ENCODE measurements at regions not wholly inside any gene's neighbourhood (a gene's known extent, or its start where the extent isn't known, plus 50 kb on each side); places are given as distances from the start of the nearest gene placed in this dataset.

DNA sequence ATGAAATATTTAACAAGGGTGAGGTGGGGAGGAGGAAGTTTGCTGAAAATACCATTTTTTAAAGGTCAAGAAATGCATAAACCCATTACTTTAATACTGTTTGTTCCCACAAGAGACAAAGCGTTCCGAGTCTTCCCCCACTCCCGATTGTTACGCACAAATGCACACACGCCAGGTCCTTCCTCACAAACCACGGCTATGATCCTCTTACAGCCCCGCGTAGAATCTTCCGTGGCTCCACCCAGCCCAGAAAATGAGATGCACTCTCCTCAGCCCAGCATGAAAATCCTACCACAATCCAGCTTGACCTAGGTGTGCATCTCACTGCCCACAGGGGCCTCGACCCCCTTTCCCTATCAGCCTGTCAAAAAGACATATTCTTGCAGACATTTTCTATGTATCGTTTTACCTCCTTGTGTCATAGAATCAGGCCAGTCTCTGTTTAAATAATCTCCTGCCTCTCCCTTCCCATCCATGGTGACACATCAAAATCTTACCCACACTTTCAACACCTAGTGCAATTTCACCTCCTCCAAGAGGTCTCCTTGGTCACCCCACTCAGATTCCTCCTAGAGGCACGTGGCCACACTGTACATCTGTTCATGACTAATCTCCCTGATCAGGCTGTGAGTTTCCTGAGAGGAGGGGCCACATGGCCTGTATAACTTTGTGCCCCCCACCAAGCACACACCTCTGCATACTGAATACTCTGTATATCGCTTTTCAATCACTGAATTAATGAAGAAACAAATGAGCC, 491.0 kb upstream of the KLHL29 start:
- Histone ChIP-seq H3K9ac (ENCODE audit: insufficient read length, low read depth) (no peak overlapping the region), H3K4me1 (ENCODE audit: insufficient read depth, insufficient read length) (no peaks in the 10 kb centered on the region), H3K27me3 (ENCODE audit: insufficient read depth, insufficient read length) (no peaks in the 10 kb centered on the region), H3K9me3 (ENCODE audit: insufficient read depth, low read length) (no peaks in the 10 kb centered on the region), H3K36me3 (ENCODE audit: insufficient read depth, insufficient read length, low read length) (no peaks in the 10 kb centered on the region), H3K4me3 (ENCODE audit: insufficient read length, low read depth) (no peak overlapping the region)
- TF ChIP-seq SUZ12 (IDR thresholded peaks at IDR 0.05; ENCODE audit: extremely low read depth, insufficient read depth, insufficient read length) = no peak
- no peak for TF ChIP-seq ZNF274 (IDR thresholded peaks at IDR 0.05; ENCODE audit: low read depth, low read length)
- no peak for TF ChIP-seq YY1 (IDR thresholded peaks at IDR 0.05; ENCODE audit: insufficient read depth, insufficient read length)
- no peak for DNase-seq (ENCODE audit: low read depth, low spot score)

- no peaks in the 10 kb centered on the region for H3K27me3 ChIP-seq (ENCODE audit: insufficient read depth, insufficient read length)
- H3K4me1 ChIP-seq (ENCODE audit: insufficient read depth, insufficient read length) = no peaks in the 10 kb centered on the region
- H3K9ac ChIP-seq (ENCODE audit: insufficient read length, low read depth) = no peak overlapping the region
- DNase-seq (ENCODE audit: low read depth, low spot score) = no peak
- H3K4me3 ChIP-seq (ENCODE audit: insufficient read length, low read depth) = no peak overlapping the region
- no peaks in the 10 kb centered on the region for H3K9me3 ChIP-seq (ENCODE audit: insufficient read depth, low read length)
- no peaks in the 10 kb centered on the region for H3K36me3 ChIP-seq (ENCODE audit: insufficient read depth, insufficient read length, low read length)
- TF ChIP-seq YY1 (IDR thresholded peaks at IDR 0.05; ENCODE audit: insufficient read depth, insufficient read length) = no peak
- no peak for TF ChIP-seq SUZ12 (IDR thresholded peaks at IDR 0.05; ENCODE audit: extremely low read depth, insufficient read depth, insufficient read length)
Measured at GRCh38 chr2:22894761-22895160, 490.2 kb upstream of the KLHL29 start.

DNA sequence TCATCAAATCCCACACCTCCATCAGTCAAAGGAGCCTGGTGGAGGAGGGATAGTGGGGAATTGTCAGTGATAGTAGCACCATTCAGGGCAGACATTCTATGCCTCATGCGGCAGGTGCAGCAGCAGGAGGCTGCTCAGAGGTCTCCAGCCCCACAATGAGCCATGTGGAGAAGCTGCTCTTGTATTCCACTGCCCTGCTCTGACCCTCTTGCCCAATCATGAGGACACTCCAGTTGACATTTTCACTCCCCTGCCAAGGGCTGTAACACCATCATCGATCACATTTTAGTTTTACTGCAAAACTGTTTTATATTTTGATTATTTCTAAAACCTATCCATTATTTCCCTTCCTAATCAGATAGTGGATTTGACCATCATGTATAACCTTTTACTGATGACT, 487.6 kb upstream of the KLHL29 start:
- no peaks in the 10 kb centered on the region for H3K27me3 ChIP-seq (ENCODE audit: insufficient read depth, insufficient read length)
- DNase-seq (ENCODE audit: low read depth, low spot score) = no peak
- H3K4me3 ChIP-seq (ENCODE audit: insufficient read length, low read depth) = no peak overlapping the region
- TF ChIP-seq ZNF274 (IDR thresholded peaks at IDR 0.05; ENCODE audit: low read depth, low read length) = no peak
- no peak for TF ChIP-seq YY1 (IDR thresholded peaks at IDR 0.05; ENCODE audit: insufficient read depth, insufficient read length)
- TF ChIP-seq SUZ12 (IDR thresholded peaks at IDR 0.05; ENCODE audit: extremely low read depth, insufficient read depth, insufficient read length) = no peak
- H3K4me1 ChIP-seq (ENCODE audit: insufficient read depth, insufficient read length) = no peaks in the 10 kb centered on the region
- H3K9me3 ChIP-seq (ENCODE audit: insufficient read depth, low read length) = no peaks in the 10 kb centered on the region
- no peak overlapping the region for H3K9ac ChIP-seq (ENCODE audit: insufficient read length, low read depth)
- H3K36me3 ChIP-seq (ENCODE audit: insufficient read depth, insufficient read length, low read length) = no peaks in the 10 kb centered on the region

GRCh38 chr2:22900674-22901073, 484.3 kb upstream of the KLHL29 start:
- Histone ChIP-seq H3K36me3 (ENCODE audit: insufficient read depth, insufficient read length, low read length) (no peaks in the 10 kb centered on the region), H3K27me3 (ENCODE audit: insufficient read depth, insufficient read length) (no peaks in the 10 kb centered on the region), H3K4me3 (ENCODE audit: insufficient read length, low read depth) (no peak overlapping the region), H3K4me1 (ENCODE audit: insufficient read depth, insufficient read length) (no peaks in the 10 kb centered on the region), H3K9ac (ENCODE audit: insufficient read length, low read depth) (no peak overlapping the region), H3K9me3 (ENCODE audit: insufficient read depth, low read length) (no peaks in the 10 kb centered on the region)
- no peak for DNase-seq (ENCODE audit: low read depth, low spot score)
- TF ChIP-seq YY1 (IDR thresholded peaks at IDR 0.05; ENCODE audit: insufficient read depth, insufficient read length) (no peak), ZNF274 (IDR thresholded peaks at IDR 0.05; ENCODE audit: low read depth, low read length) (no peak), SUZ12 (IDR thresholded peaks at IDR 0.05; ENCODE audit: extremely low read depth, insufficient read depth, insufficient read length) (no peak)

DNA sequence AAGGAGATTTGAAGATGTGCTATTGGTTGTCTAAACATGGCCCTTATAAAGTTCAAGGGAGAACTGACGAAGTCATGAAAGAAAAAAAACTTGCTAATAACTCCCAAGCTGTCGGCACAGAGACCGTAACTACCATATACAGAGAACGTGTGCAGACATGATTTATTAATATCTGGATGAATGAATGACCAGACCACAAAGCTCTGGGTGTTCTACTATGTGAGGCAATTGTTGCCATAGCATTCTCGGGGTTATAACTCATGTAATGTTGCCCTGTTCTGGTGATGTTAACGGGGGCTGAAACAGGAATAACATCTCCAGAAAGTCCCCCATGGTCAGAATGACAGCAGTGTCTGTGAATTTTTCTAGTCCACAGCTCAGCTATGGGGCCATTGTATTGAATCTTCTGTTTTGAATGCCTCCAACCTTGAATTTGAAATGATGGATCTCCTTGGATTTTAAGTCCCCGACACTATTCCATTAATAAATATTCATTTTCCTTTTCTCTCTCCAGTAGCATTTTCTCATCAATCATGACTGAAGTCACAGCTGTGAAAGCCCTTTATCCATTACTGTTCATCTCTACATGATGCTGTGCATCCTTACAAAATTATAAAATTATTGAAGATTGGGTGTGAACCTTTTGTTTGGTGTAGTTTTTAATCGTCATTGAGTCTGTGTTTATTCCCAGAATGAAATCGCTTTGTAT, 483.4 kb upstream of the KLHL29 start:
- no peaks in the 10 kb centered on the region for H3K36me3 ChIP-seq (ENCODE audit: insufficient read depth, insufficient read length, low read length)
- no peak overlapping the region for H3K4me3 ChIP-seq (ENCODE audit: insufficient read length, low read depth)
- DNase-seq (ENCODE audit: low read depth, low spot score) = no peak
- H3K4me1 ChIP-seq (ENCODE audit: insufficient read depth, insufficient read length) = no peaks in the 10 kb centered on the region
- no peaks in the 10 kb centered on the region for H3K27me3 ChIP-seq (ENCODE audit: insufficient read depth, insufficient read length)
- no peak for TF ChIP-seq YY1 (IDR thresholded peaks at IDR 0.05; ENCODE audit: insufficient read depth, insufficient read length)
- TF ChIP-seq SUZ12 (IDR thresholded peaks at IDR 0.05; ENCODE audit: extremely low read depth, insufficient read depth, insufficient read length) = no peak
- TF ChIP-seq ZNF274 (IDR thresholded peaks at IDR 0.05; ENCODE audit: low read depth, low read length) = no peak
- H3K9ac ChIP-seq (ENCODE audit: insufficient read length, low read depth) = no peak overlapping the region
- H3K9me3 ChIP-seq (ENCODE audit: insufficient read depth, low read length) = no peaks in the 10 kb centered on the region

DNA sequence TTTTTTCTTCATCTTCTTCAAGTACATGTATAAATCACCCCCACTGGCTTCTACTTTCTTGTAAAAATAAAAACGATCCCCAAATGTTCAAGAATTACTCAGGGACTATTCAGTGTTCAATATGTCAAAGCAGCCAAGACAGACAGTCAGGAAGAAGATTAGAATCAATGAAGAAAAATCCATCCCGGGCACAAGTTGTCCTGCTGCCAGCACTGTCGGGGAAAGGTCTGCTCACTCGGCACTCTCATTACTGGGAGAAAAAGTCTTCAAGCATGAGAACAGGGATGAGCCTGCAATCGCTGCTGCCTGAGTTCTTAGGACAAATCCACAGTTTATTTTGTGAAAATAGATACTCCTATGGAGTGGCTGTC, 482.8 kb upstream of the KLHL29 start:
- no peaks in the 10 kb centered on the region for H3K4me1 ChIP-seq (ENCODE audit: insufficient read depth, insufficient read length)
- DNase-seq (ENCODE audit: low read depth, low spot score) = no peak
- H3K36me3 ChIP-seq (ENCODE audit: insufficient read depth, insufficient read length, low read length) = no peaks in the 10 kb centered on the region
- TF ChIP-seq SUZ12 (IDR thresholded peaks at IDR 0.05; ENCODE audit: extremely low read depth, insufficient read depth, insufficient read length) = no peak
- TF ChIP-seq YY1 (IDR thresholded peaks at IDR 0.05; ENCODE audit: insufficient read depth, insufficient read length) = no peak
- TF ChIP-seq ZNF274 (IDR thresholded peaks at IDR 0.05; ENCODE audit: low read depth, low read length) = no peak
- H3K27me3 ChIP-seq (ENCODE audit: insufficient read depth, insufficient read length) = no peaks in the 10 kb centered on the region
- no peak overlapping the region for H3K9ac ChIP-seq (ENCODE audit: insufficient read length, low read depth)
- H3K9me3 ChIP-seq (ENCODE audit: insufficient read depth, low read length) = no peaks in the 10 kb centered on the region
- H3K4me3 ChIP-seq (ENCODE audit: insufficient read length, low read depth) = no peak overlapping the region

GRCh38 chr2:22902662-22903165, 482.3 kb upstream of the KLHL29 start:
- DNase-seq (ENCODE audit: low read depth, low spot score) = no peak
- Histone ChIP-seq H3K4me3 (ENCODE audit: insufficient read length, low read depth) (no peak overlapping the region), H3K4me1 (ENCODE audit: insufficient read depth, insufficient read length) (no peaks in the 10 kb centered on the region), H3K27me3 (ENCODE audit: insufficient read depth, insufficient read length) (no peaks in the 10 kb centered on the region), H3K36me3 (ENCODE audit: insufficient read depth, insufficient read length, low read length) (no peaks in the 10 kb centered on the region), H3K9ac (ENCODE audit: insufficient read length, low read depth) (no peak overlapping the region), H3K9me3 (ENCODE audit: insufficient read depth, low read length) (no peaks in the 10 kb centered on the region)
- TF ChIP-seq YY1 (IDR thresholded peaks at IDR 0.05; ENCODE audit: insufficient read depth, insufficient read length) (no peak), ZNF274 (IDR thresholded peaks at IDR 0.05; ENCODE audit: low read depth, low read length) (no peak), SUZ12 (IDR thresholded peaks at IDR 0.05; ENCODE audit: extremely low read depth, insufficient read depth, insufficient read length) (no peak)
